GM23338 (cell line): ENCODE measurements at regions not wholly inside any gene's neighbourhood (a gene's known extent, or its start where the extent isn't known, plus 50 kb on each side); places are given as distances from the start of the nearest gene placed in this dataset.

Experiments
- ETS1 ChIP-seq: IDR thresholded peaks from 2 replicates; pipeline ENCODE4 v1.6.1; 2016; ENCODE audit warnings: antibody characterized with exemption
- EZH2 ChIP-seq: fragments of 200-600 bp; sonication (generic); IDR thresholded peaks from one replicate; pipeline ENCODE4 v1.8.0; 2017; ENCODE audit warnings: antibody characterized with exemption, mild to moderate bottlenecking, low read depth; ENCODE audit not compliant: unreplicated experiment
- EZH2phosphoT487 ChIP-seq: fragments of 200-600 bp; sonication (generic); IDR thresholded peaks from one replicate; pipeline ENCODE4 v1.8.1; 2018; ENCODE audit warnings: antibody characterized with exemption; ENCODE audit not compliant: unreplicated experiment
- POLR2AphosphoS5 ChIP-seq: IDR thresholded peaks from 2 replicates; pipeline ENCODE4 v1.6.1; 2016; ENCODE audit warnings: antibody characterized with exemption, low read depth
- TF ChIP-seq, protein P1 (sequence below), 2 experiments: fragments of 200-600 bp in 1 of 2; sonication (generic) in 1 of 2; conservative IDR thresholded peaks; 2 replicates each; pipeline versions ENCODE4 v1.5.1 to v1.6.1; 2016 to 2017; ENCODE audit warnings: antibody characterized with exemption in 2 of 2, low read depth in 2 of 2, mild to moderate bottlenecking in 2 of 2, moderate library complexity in 1 of 2
- TF ChIP-seq, protein P2 (sequence below): IDR thresholded peaks from one replicate; pipeline ENCODE4 v1.6.1; 2018; ENCODE audit warnings: antibody characterized with exemption; ENCODE audit not compliant: unreplicated experiment

DNA sequence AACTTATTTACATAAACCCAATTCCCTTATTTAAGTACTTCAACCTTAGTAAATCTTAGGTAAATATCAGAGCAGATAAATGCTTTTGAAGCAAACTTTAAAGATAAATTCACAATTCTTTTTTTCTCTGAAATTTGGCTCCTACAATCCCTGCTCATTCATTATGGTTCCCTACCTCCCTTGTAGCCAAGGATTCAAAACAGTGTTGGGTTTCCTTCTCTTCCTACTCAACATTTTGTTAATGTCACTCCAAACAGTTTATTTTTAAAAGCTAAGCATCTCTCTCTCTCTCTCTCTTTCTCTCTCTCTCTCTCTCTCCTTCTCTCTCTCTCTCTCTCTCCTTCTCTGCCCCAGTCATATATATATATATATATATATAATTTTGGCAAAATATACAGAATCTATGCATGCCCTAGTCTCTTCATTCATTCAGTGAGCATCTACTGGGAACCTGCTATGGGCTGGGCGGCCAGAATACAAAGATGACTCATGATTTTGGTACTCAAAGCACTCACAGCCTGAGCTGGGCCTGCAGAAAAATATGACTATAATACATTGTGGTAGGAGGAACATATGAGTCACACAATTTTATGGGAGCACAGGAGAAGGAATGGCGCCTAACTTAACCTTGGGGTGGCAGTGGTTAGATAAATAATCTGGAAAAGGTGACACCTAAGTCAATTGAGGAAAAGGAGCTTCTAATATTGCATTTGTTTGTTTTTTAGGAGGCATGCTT is 123.7 kb upstream of the DHRS4 start:
- TF ChIP-seq, protein P1, sequence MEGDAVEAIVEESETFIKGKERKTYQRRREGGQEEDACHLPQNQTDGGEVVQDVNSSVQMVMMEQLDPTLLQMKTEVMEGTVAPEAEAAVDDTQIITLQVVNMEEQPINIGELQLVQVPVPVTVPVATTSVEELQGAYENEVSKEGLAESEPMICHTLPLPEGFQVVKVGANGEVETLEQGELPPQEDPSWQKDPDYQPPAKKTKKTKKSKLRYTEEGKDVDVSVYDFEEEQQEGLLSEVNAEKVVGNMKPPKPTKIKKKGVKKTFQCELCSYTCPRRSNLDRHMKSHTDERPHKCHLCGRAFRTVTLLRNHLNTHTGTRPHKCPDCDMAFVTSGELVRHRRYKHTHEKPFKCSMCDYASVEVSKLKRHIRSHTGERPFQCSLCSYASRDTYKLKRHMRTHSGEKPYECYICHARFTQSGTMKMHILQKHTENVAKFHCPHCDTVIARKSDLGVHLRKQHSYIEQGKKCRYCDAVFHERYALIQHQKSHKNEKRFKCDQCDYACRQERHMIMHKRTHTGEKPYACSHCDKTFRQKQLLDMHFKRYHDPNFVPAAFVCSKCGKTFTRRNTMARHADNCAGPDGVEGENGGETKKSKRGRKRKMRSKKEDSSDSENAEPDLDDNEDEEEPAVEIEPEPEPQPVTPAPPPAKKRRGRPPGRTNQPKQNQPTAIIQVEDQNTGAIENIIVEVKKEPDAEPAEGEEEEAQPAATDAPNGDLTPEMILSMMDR (conservative IDR thresholded peaks at IDR 0.05; ENCODE audit: low read depth in 2 of 2): no peak
- TF ChIP-seq ETS1: no peak
- no peak for TF ChIP-seq EZH2phosphoT487
- TF ChIP-seq EZH2: no peak
- TF ChIP-seq, protein P2, sequence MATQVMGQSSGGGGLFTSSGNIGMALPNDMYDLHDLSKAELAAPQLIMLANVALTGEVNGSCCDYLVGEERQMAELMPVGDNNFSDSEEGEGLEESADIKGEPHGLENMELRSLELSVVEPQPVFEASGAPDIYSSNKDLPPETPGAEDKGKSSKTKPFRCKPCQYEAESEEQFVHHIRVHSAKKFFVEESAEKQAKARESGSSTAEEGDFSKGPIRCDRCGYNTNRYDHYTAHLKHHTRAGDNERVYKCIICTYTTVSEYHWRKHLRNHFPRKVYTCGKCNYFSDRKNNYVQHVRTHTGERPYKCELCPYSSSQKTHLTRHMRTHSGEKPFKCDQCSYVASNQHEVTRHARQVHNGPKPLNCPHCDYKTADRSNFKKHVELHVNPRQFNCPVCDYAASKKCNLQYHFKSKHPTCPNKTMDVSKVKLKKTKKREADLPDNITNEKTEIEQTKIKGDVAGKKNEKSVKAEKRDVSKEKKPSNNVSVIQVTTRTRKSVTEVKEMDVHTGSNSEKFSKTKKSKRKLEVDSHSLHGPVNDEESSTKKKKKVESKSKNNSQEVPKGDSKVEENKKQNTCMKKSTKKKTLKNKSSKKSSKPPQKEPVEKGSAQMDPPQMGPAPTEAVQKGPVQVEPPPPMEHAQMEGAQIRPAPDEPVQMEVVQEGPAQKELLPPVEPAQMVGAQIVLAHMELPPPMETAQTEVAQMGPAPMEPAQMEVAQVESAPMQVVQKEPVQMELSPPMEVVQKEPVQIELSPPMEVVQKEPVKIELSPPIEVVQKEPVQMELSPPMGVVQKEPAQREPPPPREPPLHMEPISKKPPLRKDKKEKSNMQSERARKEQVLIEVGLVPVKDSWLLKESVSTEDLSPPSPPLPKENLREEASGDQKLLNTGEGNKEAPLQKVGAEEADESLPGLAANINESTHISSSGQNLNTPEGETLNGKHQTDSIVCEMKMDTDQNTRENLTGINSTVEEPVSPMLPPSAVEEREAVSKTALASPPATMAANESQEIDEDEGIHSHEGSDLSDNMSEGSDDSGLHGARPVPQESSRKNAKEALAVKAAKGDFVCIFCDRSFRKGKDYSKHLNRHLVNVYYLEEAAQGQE: no peak
- no peak for TF ChIP-seq POLR2AphosphoS5
